ENCODE measurements at regions not wholly inside any gene's neighbourhood (a gene's known extent, or its start where the extent isn't known, plus 50 kb on each side); places are given as distances from the start of the nearest gene placed in this dataset.
A peak's percentile ranks its signal among the peaks of the same experiment; 100 is the strongest.

GRCh38 chr12:30810918-30811317, 56.2 kb upstream of the CAPRIN2 start:
- H2AFZ ChIP-seq (ENCODE audit: low read length), result no peak overlapping the region
- no peaks in the 10 kb centered on the region for H4K20me1 ChIP-seq (ENCODE audit: insufficient read depth, low read length)
- ChIA-PET CTCF (ENCODE audit: unreplicated experiment) (no interaction called here), POLR2A (interaction anchor here (0.6 kb wide), 1 partner anchor 208 kb away, joined by 4 read pairs; no protein-coding TSS in a partner anchor)
- H3K9me3 ChIP-seq (ENCODE audit: low read length), result no peaks in the 10 kb centered on the region
- no peak overlapping the region for H3K4me3 ChIP-seq (ENCODE audit: low read depth, low read length, poor library complexity, severe bottlenecking)
- no peak for DNase-seq (ENCODE audit: low spot score)
- intact Hi-C loops (cut with micrococcal nuclease; ENCODE audit: unreplicated experiment), result no loop called here
- H3K79me2 ChIP-seq (ENCODE audit: insufficient read depth, low read depth, low read length), result no peaks in the 10 kb centered on the region
- H3K4me2 ChIP-seq (ENCODE audit: low read length), result no peak overlapping the region
- TF ChIP-seq CTCF (conservative IDR thresholded peaks at IDR 0.05; ENCODE audit: low read length) (no peak), EZH2phosphoT487 (IDR thresholded peaks at IDR 0.05; ENCODE audit: borderline replicate concordance, low read depth, low read length) (no peak)
- H3K4me1 ChIP-seq (ENCODE audit: insufficient read depth, low read length, poor library complexity, severe bottlenecking), result no peaks in the 10 kb centered on the region
- H3K27ac ChIP-seq (ENCODE audit: low read depth, low read length, poor library complexity, severe bottlenecking), result no peak overlapping the region
- no TSS peak for BruUV-seq (replicated peaks)
- H3K36me3 ChIP-seq (ENCODE audit: insufficient read depth, low read length), result no peaks in the 10 kb centered on the region
- H3K9me2 ChIP-seq (ENCODE audit: insufficient read depth, low read length), result no peaks in the 10 kb centered on the region

GRCh38 chr12:30807695-30808034, 52.9 kb upstream of the CAPRIN2 start:
- Histone ChIP-seq H3K36me3 (ENCODE audit: insufficient read depth, low read length) (no peaks in the 10 kb centered on the region), H2AFZ (ENCODE audit: low read length) (no peak overlapping the region), H3K4me1 (ENCODE audit: insufficient read depth, low read length, poor library complexity, severe bottlenecking) (no peaks in the 10 kb centered on the region), H3K79me2 (ENCODE audit: insufficient read depth, low read depth, low read length) (no peaks in the 10 kb centered on the region), H3K9me2 (ENCODE audit: insufficient read depth, low read length) (no peaks in the 10 kb centered on the region), H4K20me1 (ENCODE audit: insufficient read depth, low read length) (no peaks in the 10 kb centered on the region), H3K27ac (ENCODE audit: low read depth, low read length, poor library complexity, severe bottlenecking) (no peak overlapping the region), H3K4me2 (ENCODE audit: low read length) (no peak overlapping the region), H3K9me3 (ENCODE audit: low read length) (no peaks in the 10 kb centered on the region), H3K4me3 (ENCODE audit: low read depth, low read length, poor library complexity, severe bottlenecking) (no peak overlapping the region)
- POLR2A ChIA-PET, result interaction anchor here (0.7 kb wide), 1 partner anchor 341 kb away, joined by 4 read pairs; no protein-coding TSS in a partner anchor
- CTCF ChIA-PET (ENCODE audit: unreplicated experiment), result no interaction called here
- no TSS peak for BruUV-seq (replicated peaks)
- no peak for DNase-seq (ENCODE audit: low spot score)
- intact Hi-C loops (cut with micrococcal nuclease; ENCODE audit: unreplicated experiment), result loop anchor here (1.0 to 10.0 kb wide), 4 partner anchors 52 to 1493 kb away; no protein-coding TSS in a partner anchor
- no peak; the same call in 1 of the 2 replicates for TF ChIP-seq CTCF (conservative IDR thresholded peaks at IDR 0.05; ENCODE audit: low read length)

GRCh38 chr12:30806989-30807694, 52.4 kb upstream of the CAPRIN2 start:
- Histone ChIP-seq H3K4me1 (ENCODE audit: insufficient read depth, low read length, poor library complexity, severe bottlenecking) (no peaks in the 10 kb centered on the region), H3K4me3 (ENCODE audit: low read depth, low read length, poor library complexity, severe bottlenecking) (no peak overlapping the region), H3K4me2 (ENCODE audit: low read length) (no peak overlapping the region), H3K9me3 (ENCODE audit: low read length) (no peaks in the 10 kb centered on the region), H3K27ac (ENCODE audit: low read depth, low read length, poor library complexity, severe bottlenecking) (no peak overlapping the region), H4K20me1 (ENCODE audit: insufficient read depth, low read length) (no peaks in the 10 kb centered on the region), H3K9me2 (ENCODE audit: insufficient read depth, low read length) (no peaks in the 10 kb centered on the region), H3K79me2 (ENCODE audit: insufficient read depth, low read depth, low read length) (no peaks in the 10 kb centered on the region), H2AFZ (ENCODE audit: low read length) (no peak overlapping the region), H3K36me3 (ENCODE audit: insufficient read depth, low read length) (no peaks in the 10 kb centered on the region)
- TF ChIP-seq CTCF (conservative IDR thresholded peaks at IDR 0.05; ENCODE audit: low read length) (peak; percentile 93), EZH2phosphoT487 (IDR thresholded peaks at IDR 0.05; ENCODE audit: borderline replicate concordance, low read depth, low read length) (no peak)
- POLR2A ChIA-PET, result interaction anchor here (0.6 to 0.7 kb wide), 3 partner anchors 129 to 846 kb away, joined by 3 to 5 read pairs (median 4); no protein-coding TSS in a partner anchor
- BruUV-seq (replicated peaks), result no TSS peak
- DNase-seq (ENCODE audit: low spot score), result peak; percentile 63
- intact Hi-C loops (cut with micrococcal nuclease; ENCODE audit: unreplicated experiment), result loop anchor here (1.0 to 10.0 kb wide), 4 partner anchors 52 to 1492 kb away; no protein-coding TSS in a partner anchor
- CTCF ChIA-PET (ENCODE audit: unreplicated experiment), result no interaction called here
